SK-N-SH (cell line): ENCODE measurements at regions not wholly inside any gene's neighbourhood (a gene's known extent, or its start where the extent isn't known, plus 50 kb on each side); places are given as distances from the start of the nearest gene placed in this dataset.
A peak's percentile ranks its signal among the peaks of the same experiment; 100 is the strongest.

ENCODE experiments used
- CTCF ChIA-PET: fragments of 300-600, 350-600 bp; formaldehyde crosslinking; extraction: SDS; loops from one replicate; lab custom pipeline; 2021; lab: Yijun Ruan, JAX
- POLR2A ChIA-PET: fragments of 350-600 bp; sonication (Branson Sonifier 250); formaldehyde crosslinking; extraction: SDS; loops from one replicate; lab custom pipeline; 2020; ENCODE audit warnings: antibody characterized with exemption, inconsistent platforms; lab: Yijun Ruan, JAX
- DNase-seq: peaks from one replicate; pipeline ENCODE4 v3.0.0; 2012
- H2AFZ ChIP-seq: fragments of 200-600 bp; sonication (generic); 2 replicates; pipeline ENCODE4 v1.8.1; 2016; ENCODE audit warnings: antibody characterized with exemption, mild to moderate bottlenecking, low read depth
- H3F3A ChIP-seq: fragments of 200-600 bp; sonication (generic); replicated peaks from 2 replicates; pipeline ENCODE3; 2016; ENCODE audit warnings: antibody characterized with exemption, mild to moderate bottlenecking; ENCODE audit not compliant: insufficient read depth
- H3K27ac ChIP-seq, 2 experiments: fragments of 200-500 bp in 1 of 2; fragments of 200-600 bp in 1 of 2; sonication (Bioruptor generic) in 1 of 2; sonication (generic), shearing (Covaris generic) in 1 of 2; 2 replicates each; pipeline versions ENCODE4 v1.5.1 to v1.6.1; 2014 to 2016; ENCODE audit warnings: low read depth in 2 of 2, inconsistent platforms in 1 of 2, low read length in 1 of 2, mild to moderate bottlenecking in 1 of 2, mixed read lengths in 1 of 2
- H3K27me3 ChIP-seq: fragments of 200-600 bp; sonication (generic), shearing (Covaris generic); 2 replicates; pipeline ENCODE4 v1.6.1; 2016; ENCODE audit warnings: mixed run types; ENCODE audit not compliant: insufficient read depth
- H3K36me3 ChIP-seq, 2 experiments: fragments of 200-500 bp in 1 of 2; fragments of 200-600 bp in 1 of 2; sonication (Bioruptor generic) in 1 of 2; sonication (generic) in 1 of 2; replicated peaks in 1 of 2; 2 replicates each; pipeline versions ENCODE3 to v1.5.1; 2014 to 2016; ENCODE audit warnings: low read length in 1 of 2, mild to moderate bottlenecking in 1 of 2; ENCODE audit not compliant: insufficient read depth in 2 of 2, control insufficient read depth in 1 of 2
- H3K4me1 ChIP-seq, 2 experiments: fragments of 200-500 bp in 1 of 2; fragments of 200-600 bp in 1 of 2; sonication (Bioruptor generic) in 1 of 2; sonication (generic), shearing (Covaris generic) in 1 of 2; 2 replicates each; pipeline versions ENCODE4 v1.5.1 to v1.6.1; 2014 to 2016; ENCODE audit warnings: low read depth in 1 of 2, low read length in 1 of 2, mixed run types in 1 of 2; ENCODE audit not compliant: insufficient read depth in 2 of 2, control insufficient read depth in 1 of 2
- H3K4me2 ChIP-seq: fragments of 200-600 bp; sonication (generic), shearing (Covaris generic); 2 replicates; pipeline ENCODE4 v1.6.1; 2017; ENCODE audit warnings: mixed run types
- H3K4me3 ChIP-seq, 2 experiments: fragments of 200-500 bp in 1 of 2; fragments of 200-600 bp in 1 of 2; sonication (Bioruptor generic) in 1 of 2; sonication (generic), shearing (Covaris generic) in 1 of 2; 2 replicates each; pipeline versions ENCODE4 v1.5.1 to v1.8.1; 2014 to 2016; ENCODE audit warnings: low read depth in 2 of 2, inconsistent platforms in 1 of 2, low read length in 1 of 2, mild to moderate bottlenecking in 1 of 2, mixed read lengths in 1 of 2, moderate library complexity in 1 of 2
- H3K79me2 ChIP-seq: fragments of 200-600 bp; sonication (generic); 2 replicates; pipeline ENCODE4 v1.8.1; 2017; ENCODE audit warnings: mild to moderate bottlenecking; ENCODE audit not compliant: insufficient read depth
- H3K9ac ChIP-seq: fragments of 200-600 bp; sonication (generic); 2 replicates; pipeline ENCODE4 v1.6.1; 2017; ENCODE audit warnings: mixed run types
- H3K9me2 ChIP-seq: fragments of 200-600 bp; sonication (generic); 2 replicates; pipeline ENCODE4 v1.6.1; 2017; ENCODE audit warnings: mixed run types
- H3K9me3 ChIP-seq: fragments of 200-600 bp; sonication (generic); 2 replicates; pipeline ENCODE4 v1.6.1; 2017; ENCODE audit warnings: mixed run types, mild to moderate bottlenecking, moderate library complexity
- H4K20me1 ChIP-seq: fragments of 200-600 bp; sonication (generic); 2 replicates; pipeline ENCODE4 v1.6.1; 2017; ENCODE audit warnings: mild to moderate bottlenecking, mixed run types; ENCODE audit not compliant: insufficient read depth
- ELF1 ChIP-seq: IDR thresholded peaks from 2 replicates; pipeline ENCODE4 v1.4.0; 2012
- EZH2phosphoT487 ChIP-seq: fragments of 200-600 bp; sonication (generic); IDR thresholded peaks from 2 replicates; pipeline ENCODE4 v1.6.1; 2017; ENCODE audit warnings: low read depth, mixed run types, mild to moderate bottlenecking, antibody characterized with exemption, moderate library complexity, borderline replicate concordance
- FOSL2 ChIP-seq: IDR thresholded peaks from 2 replicates; pipeline ENCODE4 v1.4.0; 2012; ENCODE audit warnings: low read depth, mild to moderate bottlenecking, moderate library complexity, borderline replicate concordance
- FOXJ3 ChIP-seq: sonication (generic); formaldehyde crosslinking; IDR thresholded peaks from 2 replicates; pipeline ENCODE4 v1.5.1; 2020; ENCODE audit warnings: mild to moderate bottlenecking, missing genetic modification reagents
- GATA2 ChIP-seq: sonication (generic); formaldehyde crosslinking; IDR thresholded peaks from 2 replicates; pipeline ENCODE4 v1.5.0; 2020; ENCODE audit warnings: mild to moderate bottlenecking, missing genetic modification reagents
- IRF3 ChIP-seq: fragments of 150-350 bp; IDR thresholded peaks from 2 replicates; pipeline ENCODE4 v1.6.1; 2016; ENCODE audit warnings: mild to moderate bottlenecking, low read depth, low read length
- JUND ChIP-seq: IDR thresholded peaks from 2 replicates; pipeline ENCODE4 v1.4.0; 2012
- MAX ChIP-seq: IDR thresholded peaks from 2 replicates; pipeline ENCODE4 v1.4.0; 2012; ENCODE audit warnings: low read depth
- MEF2A ChIP-seq: IDR thresholded peaks from 2 replicates; pipeline ENCODE4 v1.4.0; 2012; ENCODE audit warnings: low read depth, borderline replicate concordance
- NFIC ChIP-seq: IDR thresholded peaks from 2 replicates; pipeline ENCODE4 v1.4.0; 2012; ENCODE audit warnings: borderline replicate concordance
- PBX3 ChIP-seq: IDR thresholded peaks from 2 replicates; pipeline ENCODE4; 2012
- POLR2AphosphoS5 ChIP-seq: IDR thresholded peaks from 2 replicates; pipeline ENCODE4 v1.6.1; 2012; ENCODE audit warnings: low read depth, low read length
- RAD21 ChIP-seq: IDR thresholded peaks from 2 replicates; pipeline ENCODE4 v1.6.1; 2012; ENCODE audit warnings: mild to moderate bottlenecking, low read length
- SIN3A ChIP-seq: IDR thresholded peaks from 2 replicates; pipeline ENCODE4 v1.6.1; 2012; ENCODE audit warnings: low read depth, mild to moderate bottlenecking, low read length, moderate library complexity, borderline replicate concordance
- SMC3 ChIP-seq: IDR thresholded peaks from 2 replicates; pipeline ENCODE4 v1.6.1; 2012; ENCODE audit warnings: low read depth, low read length, improper control_type of control experiment
- USF1 ChIP-seq: IDR thresholded peaks from 2 replicates; pipeline ENCODE4 v1.4.0; 2012; ENCODE audit warnings: low read depth, borderline replicate concordance
- USF2 ChIP-seq: fragments of 150-350 bp; IDR thresholded peaks from 2 replicates; pipeline ENCODE4 v1.6.1; 2017; ENCODE audit warnings: antibody characterized with exemption, low read length, low read depth, borderline replicate concordance
- YY1 ChIP-seq: IDR thresholded peaks from 2 replicates; pipeline ENCODE4 v1.4.0; 2012; ENCODE audit warnings: low read depth, mild to moderate bottlenecking
- WGBS: methylation state at CpG from one replicate; pipeline ENCODE4 v1.1.6; 2017; ENCODE audit warnings: low lambda C conversion rate; 5-methylcytosine and 5-hydroxymethylcytosine counted together

GRCh38 chr10:1869861-1870260 lies 132.5 kb upstream of the ADARB2 start:
- POLR2A ChIA-PET: no interaction called here
- 26% methylated on average over 7 of the region's 13 CpGs for WGBS

GRCh38 chr10:1860351-1860750 lies 123.0 kb upstream of the ADARB2 start:
- H3F3A ChIP-seq: no peaks in the 10 kb centered on the region
- no peak overlapping the region for H3K4me3 ChIP-seq
- ChIA-PET CTCF (no interaction called here), POLR2A (no interaction called here)
- DNase-seq: peak; percentile 35
- no peaks in the 10 kb centered on the region for H3K36me3 ChIP-seq
- 18% methylated on average over 4 of the region's 5 CpGs for WGBS
- H3K79me2 ChIP-seq: no peaks in the 10 kb centered on the region
- no peak overlapping the region for H2AFZ ChIP-seq
- no peaks in the 10 kb centered on the region for H3K9me2 ChIP-seq
- TF ChIP-seq FOSL2 (no peak), IRF3 (no peak), GATA2 (no peak), SIN3A (no peak), YY1 (no peak), NFIC (no peak), ELF1 (no peak), RAD21 (no peak), POLR2AphosphoS5 (no peak), FOXJ3 (CRISPR knock-in tag) (no peak), JUND (no peak), MAX (no peak), MEF2A (no peak)
- no peaks in the 10 kb centered on the region for H3K27me3 ChIP-seq
- H3K9me3 ChIP-seq: no peaks in the 10 kb centered on the region
- H4K20me1 ChIP-seq: no peaks in the 10 kb centered on the region
- no peak overlapping the region for H3K27ac ChIP-seq
- no peak overlapping the region for H3K9ac ChIP-seq
- H3K4me1 ChIP-seq: peaks cover 0 to 6% of the 10 kb centered on the region in 2 experiments; a peak in 1 of 4 replicates
- no peak overlapping the region for H3K4me2 ChIP-seq

More at GRCh38 chr10:1869861-1870260, 132.5 kb upstream of the ADARB2 start:
- Histone ChIP-seq H3K9me2 (no peaks in the 10 kb centered on the region), H3K36me3 (no peaks in the 10 kb centered on the region), H3K4me1 (no peaks in the 10 kb centered on the region), H2AFZ (no peak overlapping the region), H3K27me3 (no peaks in the 10 kb centered on the region), H3K4me3 (no peak overlapping the region), H3K9me3 (no peaks in the 10 kb centered on the region), H3K4me2 (no peak overlapping the region), H3K9ac (no peak overlapping the region), H4K20me1 (no peaks in the 10 kb centered on the region), H3K27ac (no peak overlapping the region), H3K79me2 (no peaks in the 10 kb centered on the region), H3F3A (no peaks in the 10 kb centered on the region)
- no peak for TF ChIP-seq PBX3
- no peak for TF ChIP-seq POLR2AphosphoS5
- no peak for TF ChIP-seq SMC3
- no peak for TF ChIP-seq FOSL2
- TF ChIP-seq IRF3: no peak
- TF ChIP-seq USF1: no peak
- TF ChIP-seq EZH2phosphoT487: no peak
- no peak for TF ChIP-seq USF2
- CTCF ChIA-PET: no interaction called here
- DNase-seq: no peak
